HG03175 (cell line): ENCODE measurements at regions not wholly inside any gene's neighbourhood (a gene's known extent, or its start where the extent isn't known, plus 50 kb on each side); places are given as distances from the start of the nearest gene placed in this dataset.
"Not testable (repeated sequence)": the region's sequence is repeated elsewhere in the genome, so short reads cannot be mapped to it uniquely, and the experiment has no call there.

Experiments
- ATAC-seq: cut with Tn5 transposase; IDR thresholded peaks from one replicate; pipeline ENCODE4 v1.9.1; 2021; ENCODE audit warnings: mild to moderate bottlenecking, moderate library complexity; ENCODE audit not compliant: unreplicated experiment

DNA sequence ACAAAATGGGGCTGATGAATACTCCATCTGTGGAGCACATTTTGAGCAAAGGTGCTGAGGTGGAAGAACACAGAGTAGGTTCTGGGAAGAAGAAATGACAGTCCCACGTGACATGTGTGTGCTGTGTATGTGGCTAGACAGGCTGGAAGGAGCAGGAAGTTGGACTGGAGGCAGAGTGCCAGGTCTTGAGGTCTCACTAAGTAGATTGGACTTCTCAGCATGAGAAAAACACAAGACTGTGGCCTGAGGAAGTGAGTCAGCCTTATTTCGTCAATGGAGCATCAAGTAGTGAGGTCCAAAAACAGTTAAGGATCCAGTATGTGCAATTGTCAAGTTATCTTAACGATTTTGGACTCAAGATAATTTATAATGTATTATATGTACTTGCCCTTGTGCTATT lies 736.5 kb downstream of the KCNJ2 start:
- no peak for ATAC-seq

DNA sequence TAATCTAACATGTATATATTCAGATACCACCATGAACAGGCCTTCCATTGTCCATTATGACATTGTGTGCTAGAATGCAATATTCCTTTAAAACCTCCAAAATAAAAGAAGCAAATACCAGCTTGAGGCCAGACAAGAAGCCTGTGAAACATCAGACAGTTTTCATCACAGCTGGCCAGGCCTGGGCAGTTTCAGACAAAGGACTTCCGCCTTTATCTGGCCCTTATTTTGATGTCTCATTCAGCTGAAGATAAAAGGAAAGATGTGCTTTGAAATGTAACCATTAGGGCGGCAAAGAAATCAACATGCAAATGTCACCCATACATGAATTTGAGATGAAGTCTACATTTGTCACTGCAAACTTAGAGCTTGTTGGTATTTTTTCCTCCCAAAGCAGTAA lies 737.5 kb downstream of the KCNJ2 start:
- no peak for ATAC-seq

DNA sequence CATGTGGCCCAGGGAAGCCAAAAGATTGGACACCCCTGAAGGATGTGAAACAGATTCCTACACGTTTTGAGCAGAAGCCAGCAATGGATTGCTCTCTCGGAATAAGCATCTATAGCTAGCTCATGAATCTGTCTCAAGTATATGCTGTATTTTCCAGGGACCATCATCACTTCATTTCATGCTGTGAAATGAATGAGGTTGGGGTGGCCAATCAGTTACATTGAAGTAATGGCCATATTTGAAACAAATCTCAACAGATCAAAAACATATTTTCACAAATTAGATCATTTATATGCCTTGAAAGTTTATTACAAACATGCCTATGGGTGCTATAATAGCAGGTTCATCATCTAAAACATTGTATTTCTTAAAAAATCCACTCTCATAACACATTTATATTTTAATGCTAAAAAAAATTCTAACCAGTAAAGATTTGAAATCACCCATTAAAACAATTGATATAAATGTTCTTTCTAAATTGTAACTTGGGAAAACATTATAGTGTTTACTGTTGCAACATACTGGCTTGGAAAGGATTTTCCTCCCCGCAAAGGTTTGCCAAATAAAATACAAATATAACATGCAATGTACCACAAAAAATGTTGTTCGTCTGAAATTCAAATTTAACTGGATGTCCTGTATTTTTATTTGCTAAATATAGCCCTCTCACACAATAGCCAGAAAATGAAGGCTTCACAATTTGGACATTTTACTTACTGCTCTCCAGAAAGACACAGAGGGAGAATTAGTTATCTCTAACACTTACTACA lies 743.6 kb downstream of the KCNJ2 start:
- no peak for ATAC-seq

DNA sequence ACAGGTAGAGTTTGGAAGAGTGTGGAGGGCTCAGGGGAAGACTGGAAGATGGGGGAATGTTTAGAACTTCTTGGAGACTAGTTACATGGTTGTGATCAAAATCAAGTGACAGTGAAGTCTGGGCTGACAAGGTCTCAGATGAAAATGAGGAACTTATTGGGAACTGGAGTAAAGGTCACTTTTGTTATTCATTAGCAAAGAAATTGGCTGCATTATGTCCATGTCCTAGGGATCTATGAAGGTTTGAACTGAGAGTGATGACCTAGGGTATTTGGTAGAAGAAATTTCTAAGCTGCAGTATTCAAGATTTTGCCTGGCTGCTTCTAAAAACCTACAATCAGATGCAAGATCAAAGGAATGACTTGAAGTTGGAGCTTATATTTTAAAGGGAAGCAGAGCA lies 747.1 kb downstream of the KCNJ2 start:
- no peak for ATAC-seq

DNA sequence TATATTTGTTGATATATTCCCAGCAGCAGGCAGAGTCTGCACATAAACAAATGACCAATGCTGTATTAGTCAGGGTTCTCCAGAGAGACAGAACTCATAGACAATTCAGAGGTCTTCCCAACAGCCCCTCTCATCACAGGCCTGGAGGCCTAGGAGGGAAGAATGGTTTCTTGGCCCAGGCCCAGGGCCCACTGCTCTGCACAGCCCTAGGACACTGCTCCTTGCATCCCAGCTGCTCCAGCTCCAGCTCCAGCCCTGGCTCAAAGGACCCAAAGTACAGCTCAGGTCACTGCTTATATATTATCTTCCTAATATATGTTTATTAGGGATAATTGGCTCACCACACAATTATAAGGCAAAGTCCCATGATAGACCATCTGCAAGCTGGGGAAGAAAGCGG lies 749.9 kb downstream of the KCNJ2 start:
- ATAC-seq: no peak

DNA sequence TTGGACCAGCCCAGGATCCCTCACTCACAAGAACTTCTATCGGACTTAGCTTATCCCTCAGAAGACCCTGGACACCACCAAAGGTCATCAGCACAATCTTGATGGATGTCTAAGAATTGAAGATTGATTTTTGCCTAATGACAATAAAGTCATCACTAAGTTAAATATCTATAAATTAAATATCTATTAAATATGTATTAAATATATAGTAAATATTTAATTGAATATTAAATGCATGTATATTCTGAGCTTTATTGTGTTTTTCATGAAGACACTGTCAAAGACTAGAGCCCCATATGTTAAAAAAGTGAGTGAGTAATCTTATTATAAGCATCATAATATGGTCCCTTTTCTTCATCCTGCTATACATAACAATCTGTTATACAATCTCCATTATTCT lies 751.1 kb downstream of the KCNJ2 start:
- ATAC-seq: no peak

DNA sequence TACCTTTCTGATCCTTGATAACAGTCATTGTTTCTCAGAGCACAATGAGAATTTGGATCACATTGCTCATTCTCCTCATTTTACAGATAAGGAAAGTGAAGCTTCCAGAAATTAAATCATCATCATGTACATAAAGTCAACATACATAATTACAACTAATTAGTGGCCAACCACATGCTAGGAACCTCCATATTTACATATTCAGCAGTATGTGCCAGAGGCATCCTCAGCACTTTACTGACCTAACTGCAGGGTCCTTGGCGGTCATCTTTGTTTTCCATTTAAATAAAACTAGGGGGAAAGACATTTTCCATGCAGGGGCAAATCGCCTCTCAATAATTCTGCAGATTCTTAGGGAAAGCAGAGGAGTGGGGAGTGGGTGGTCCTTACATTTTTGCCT lies 752.9 kb downstream of the KCNJ2 start:
- ATAC-seq: no peak

DNA sequence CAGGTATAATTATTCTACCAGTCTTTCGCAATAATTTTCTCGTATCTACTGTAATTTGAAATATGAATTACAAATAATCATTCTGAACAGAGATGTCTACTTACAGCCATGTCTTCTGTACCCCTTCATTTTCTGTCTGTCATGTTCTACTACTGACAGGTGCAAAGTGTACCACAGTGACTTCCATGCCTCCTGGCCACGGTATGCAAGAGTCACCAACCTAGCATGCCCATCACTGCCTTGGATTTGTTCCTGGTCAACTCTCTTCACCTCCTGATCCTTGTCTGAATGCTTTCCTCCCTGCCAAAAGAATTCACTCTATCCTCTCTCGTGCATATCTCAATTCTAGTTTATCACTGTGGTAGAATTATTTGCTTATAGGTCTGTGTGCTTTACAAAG lies 755.4 kb downstream of the KCNJ2 start:
- ATAC-seq: no peak

DNA sequence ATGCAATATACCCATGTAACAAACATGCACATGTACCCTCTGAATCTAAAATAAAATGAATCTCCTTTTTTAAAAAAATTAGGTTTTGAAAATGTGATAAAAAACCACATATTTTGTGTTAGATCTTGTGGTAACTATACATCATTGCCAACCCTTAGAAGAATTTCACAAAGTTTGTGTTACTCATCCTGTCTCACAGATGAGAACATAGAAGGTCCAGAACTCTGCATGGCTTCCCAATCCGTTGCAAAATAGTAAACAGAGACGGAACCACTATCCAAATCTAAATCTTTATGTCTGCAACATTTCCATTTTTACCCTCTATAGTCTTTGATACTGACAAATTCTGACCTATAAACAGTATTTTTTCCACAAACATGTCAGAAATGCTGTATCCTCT lies 759.9 kb downstream of the KCNJ2 start:
- ATAC-seq: no peak

DNA sequence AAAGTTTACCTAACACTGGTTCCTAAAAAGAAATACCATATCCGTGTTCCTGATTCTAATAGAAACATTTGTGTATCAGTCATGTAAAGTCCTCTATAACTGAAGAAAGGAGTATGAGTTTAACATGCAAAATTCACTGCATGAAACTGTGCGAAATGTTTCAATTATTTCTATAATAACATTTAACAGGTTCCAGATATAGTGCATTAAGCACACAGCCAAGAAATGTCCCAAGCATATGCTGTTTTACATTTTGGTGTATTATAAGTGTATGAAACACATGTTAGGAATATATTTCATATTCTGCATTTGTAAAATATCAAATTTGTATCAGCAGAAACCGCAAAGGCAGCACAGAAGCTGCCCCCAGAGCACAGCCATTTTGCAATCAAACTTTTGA lies 764.9 kb downstream of the KCNJ2 start:
- no peak for ATAC-seq

DNA sequence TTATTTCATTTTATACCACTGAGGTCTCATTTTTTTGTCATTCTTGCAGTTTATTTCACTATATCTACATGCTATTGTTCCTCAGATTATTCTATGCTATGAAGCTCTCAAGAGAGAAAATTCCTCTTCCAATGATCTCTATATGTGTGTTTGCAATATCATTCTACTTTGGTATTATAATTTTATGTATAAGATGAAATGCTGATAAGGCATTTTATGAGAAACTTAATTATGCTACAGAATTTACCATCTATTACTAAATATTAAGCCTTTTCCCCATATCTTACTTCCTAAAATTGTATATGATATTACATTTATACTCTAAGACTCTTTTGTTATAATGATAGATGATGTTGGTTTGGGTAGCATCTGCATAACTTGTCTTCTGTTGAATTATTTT lies 765.5 kb downstream of the KCNJ2 start:
- ATAC-seq: no peak

DNA sequence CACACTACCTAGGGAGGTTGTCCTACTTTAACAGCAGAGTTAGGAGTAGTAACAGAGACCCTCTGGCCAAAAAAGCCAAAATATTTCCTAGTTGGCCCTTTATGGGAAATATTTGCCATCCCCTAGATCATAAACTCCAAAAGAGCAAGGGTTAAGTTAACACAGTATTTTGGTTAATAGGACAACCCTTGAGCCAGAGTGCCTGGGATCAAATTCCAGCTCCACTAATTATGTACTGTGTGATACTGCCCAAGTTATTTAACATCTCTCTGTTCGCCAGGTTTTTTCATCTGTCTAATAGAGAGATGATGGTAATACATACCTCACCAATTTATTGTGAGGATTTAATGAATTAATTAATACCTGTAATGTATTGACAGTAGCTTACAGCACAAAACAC lies 767.4 kb downstream of the KCNJ2 start:
- ATAC-seq: no peak

DNA sequence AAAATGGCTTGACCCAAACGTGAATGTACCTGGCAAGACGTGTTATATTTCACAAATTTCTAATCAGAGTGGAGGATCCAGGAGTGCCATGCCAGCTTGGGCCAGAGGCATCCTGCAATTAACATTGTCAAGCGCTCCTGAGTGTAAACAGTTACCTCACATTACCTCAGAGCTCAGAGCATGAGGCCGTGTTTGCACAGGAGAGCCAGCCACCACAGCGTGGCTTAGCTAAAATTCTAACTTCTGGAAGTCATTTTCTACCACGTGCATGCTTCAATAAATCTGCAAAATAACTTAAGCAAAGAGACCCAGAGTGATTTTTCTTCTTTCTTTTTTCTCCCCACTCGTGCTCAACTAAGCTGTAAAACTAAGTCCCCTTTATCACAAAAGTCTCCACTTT lies 769.0 kb downstream of the KCNJ2 start:
- no peak for ATAC-seq

DNA sequence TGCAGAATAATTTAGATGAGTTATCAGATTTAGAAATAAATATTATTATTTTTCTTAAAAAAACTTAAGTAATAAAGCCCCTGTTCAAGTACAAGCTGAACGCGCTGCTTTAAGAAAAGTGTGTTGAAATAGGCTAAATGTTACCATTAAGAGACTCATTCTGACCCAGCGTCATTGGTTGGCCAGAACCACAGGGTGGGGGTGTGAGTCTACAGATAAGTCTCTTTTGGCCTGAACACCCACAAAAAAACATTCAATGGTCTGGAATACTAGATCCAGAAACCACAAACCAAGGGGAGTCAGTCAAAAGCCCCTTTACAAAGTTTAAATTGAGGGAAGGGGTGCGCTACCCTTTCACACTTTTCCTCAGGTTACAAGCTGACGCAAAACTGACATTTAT lies 776.1 kb downstream of the KCNJ2 start:
- no peak for ATAC-seq

DNA sequence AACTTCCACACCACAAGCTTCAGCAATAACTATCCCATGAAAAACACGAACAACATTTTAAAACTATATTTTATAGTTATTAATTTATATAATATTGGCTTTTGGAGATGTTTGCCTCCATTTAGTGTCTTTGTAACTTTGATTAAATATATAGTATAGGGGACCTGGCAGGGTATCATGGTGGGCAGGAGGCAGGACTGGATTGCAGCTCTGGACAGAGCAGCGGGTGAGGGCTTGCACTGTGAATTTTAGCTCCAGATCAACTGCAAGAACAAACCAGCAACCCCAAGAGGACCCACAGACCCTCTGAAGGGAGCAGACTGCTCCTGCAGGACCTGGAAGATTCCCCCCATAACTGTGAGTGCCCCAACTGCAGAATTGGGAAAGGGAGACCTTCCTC lies 777.9 kb downstream of the KCNJ2 start:
- ATAC-seq: no peak

DNA sequence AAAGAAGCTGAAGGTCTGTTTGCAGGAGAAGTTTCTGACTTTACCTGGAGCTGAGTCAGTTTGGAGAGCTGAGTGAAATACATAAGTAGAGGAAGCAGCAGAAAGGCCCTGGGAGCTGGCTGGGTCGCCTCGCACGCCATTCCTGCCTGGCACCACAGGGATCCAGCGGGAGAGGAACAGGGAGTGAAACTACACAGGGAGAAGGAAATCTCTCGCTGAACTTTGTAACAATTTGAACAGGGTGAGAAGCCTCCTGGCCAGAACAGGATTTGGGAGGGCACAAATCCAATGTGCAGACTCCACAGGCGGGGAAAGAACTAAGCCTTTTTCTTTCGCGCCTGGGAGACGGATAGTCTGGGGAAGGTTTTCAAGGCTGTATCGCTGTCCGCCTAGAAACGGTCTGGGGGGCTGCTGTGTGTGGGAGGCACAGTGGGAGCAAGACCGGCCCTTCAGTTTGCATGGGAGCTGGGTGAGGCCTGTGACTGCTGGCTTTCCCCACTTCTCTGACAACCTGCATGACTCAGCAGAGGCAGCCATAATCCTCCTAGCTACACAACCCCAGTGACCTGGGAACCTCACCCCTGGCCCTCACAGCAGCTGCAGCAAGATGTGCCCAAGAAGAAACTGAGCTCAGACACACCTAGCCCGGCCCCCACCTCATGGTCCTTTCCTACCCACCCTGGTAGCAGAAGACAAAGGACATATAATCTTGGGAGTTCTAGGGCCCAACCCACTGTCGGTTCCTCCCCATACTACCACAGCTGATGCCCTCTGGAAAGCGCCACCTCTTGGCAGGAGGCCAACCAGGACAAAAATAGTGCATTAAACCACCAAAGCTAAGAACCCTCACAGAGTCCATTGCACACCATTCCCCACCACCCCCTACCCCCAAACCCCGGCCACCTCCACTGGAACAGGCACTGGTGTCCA lies 778.6 kb downstream of the KCNJ2 start:
- no peak for ATAC-seq

DNA sequence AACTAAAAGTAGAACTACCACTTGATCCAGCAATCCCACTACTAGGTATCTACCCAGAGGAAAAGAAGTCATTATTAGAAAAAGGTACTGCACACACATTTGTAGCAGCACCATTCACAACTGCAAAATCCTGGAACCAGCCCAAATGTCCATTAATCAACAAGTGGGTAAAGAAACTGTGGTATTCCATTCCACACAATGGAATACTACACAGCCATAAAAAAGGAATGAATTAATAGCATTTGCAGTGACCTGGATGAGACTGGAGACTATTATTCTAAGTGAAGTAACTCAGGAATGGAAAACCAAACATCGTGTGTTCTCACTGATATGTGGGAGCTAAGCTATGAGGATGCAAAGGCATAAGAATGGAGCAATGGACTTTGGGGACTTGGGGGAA lies 783.8 kb downstream of the KCNJ2 start:
- ATAC-seq: not testable (repeated sequence)

DNA sequence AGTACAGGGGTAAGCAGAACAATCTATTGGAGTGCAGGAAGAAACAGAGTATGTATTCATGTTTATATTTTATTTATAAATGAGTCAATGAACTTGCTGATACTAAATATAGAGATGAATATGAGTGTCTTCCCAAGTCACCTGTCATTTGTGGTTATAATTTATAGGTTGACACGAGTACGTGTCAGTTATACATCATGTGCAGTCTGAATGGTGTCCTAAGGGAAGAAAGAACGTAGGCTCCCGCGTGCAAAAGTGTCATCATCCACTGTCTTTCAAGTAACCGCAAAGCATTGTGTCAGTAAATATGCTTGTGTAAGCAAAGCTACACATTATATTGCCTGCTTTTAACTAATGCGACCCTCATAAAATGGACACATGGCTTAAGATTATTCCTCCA lies 786.1 kb downstream of the KCNJ2 start:
- ATAC-seq: no peak

DNA sequence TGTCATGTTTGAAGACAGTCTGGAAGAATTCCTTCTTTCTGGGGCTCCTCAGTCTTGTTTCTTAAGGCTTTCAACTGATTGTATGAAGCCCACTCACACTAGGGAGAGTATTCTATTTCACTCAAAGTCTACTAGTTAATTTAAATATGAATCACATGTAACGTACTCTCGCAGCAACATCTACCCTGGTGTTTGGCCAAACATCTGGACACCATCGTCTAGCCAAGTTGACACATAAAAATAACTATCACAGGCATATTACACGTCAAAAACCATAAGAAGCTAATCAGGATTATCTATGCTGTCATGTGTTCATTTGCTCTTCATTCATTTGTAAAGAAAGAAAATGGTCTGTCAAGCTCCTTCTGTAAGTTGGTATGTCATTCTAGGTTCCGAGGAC lies 787.4 kb downstream of the KCNJ2 start:
- no peak for ATAC-seq

DNA sequence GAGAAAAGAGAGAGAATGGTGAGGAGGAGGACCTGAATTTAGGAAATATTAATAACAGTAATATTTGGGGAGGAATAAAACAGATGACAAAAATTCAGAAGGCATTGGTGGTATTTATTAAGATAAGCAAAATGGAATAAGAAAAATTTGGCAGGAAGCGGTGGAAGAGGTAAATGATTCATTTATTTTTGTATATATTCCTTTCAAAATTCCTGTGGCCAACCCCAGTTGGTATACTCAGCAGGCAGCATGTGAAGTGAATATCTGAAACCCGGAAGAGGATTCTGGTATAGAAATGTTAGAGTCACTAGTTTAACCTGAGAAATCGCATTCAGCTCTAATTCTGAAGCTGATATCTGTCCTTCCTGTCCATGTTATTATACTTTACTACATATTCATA lies 792.0 kb downstream of the KCNJ2 start:
- no peak for ATAC-seq

DNA sequence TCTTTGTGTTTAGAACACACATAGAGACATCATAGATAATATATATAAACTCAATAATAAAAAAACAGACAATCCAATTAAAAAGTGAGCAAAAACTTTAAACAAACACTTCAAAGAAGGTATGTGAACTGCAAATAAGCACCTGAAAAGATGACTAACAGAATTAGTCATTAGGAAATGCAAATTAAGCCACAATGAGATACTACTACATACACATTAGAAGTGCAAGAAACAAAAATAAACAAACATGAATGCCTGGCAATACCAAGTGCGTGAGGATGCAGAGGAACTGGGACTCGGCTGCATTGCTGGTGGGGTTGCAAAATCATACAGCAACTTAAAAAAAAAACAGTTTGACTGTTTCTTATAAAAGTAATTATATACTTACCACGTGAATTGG lies 799.0 kb downstream of the KCNJ2 start:
- no peak for ATAC-seq

DNA sequence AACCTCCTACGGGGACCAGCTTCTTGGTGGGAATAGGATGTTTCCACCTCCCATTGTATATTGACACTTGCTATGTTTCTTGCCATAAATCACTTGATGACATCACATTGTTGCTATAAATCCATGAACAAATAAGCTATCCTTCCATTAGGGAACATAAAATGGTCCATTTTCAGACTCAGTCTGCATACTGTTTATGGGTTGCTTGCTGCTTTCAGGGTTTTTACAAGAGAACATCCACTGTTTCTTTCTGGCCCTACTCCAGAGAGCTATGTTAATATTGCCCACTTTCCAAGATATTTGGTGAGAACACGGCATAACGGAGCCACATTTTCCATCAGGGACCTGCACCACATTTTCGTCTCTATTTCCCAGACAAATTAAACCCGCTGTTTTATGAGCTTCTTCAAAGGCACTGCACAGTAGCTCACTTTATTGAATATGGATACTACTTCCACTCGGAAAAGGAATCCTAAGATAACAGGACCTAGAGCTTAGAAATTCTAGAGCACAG lies 800.2 kb downstream of the KCNJ2 start:
- no peak for ATAC-seq
